Neural cell (in vitro differentiated cells): ENCODE measurements at regions not wholly inside any gene's neighbourhood (a gene's known extent, or its start where the extent isn't known, plus 50 kb on each side); places are given as distances from the start of the nearest gene placed in this dataset.
A peak's percentile ranks its signal among the peaks of the same experiment; 100 is the strongest.

ENCODE experiments used
- H2AFZ ChIP-seq: fragments of 200-600, 300-800 bp; sonication (generic), shearing (Covaris generic); 2 replicates; pipeline ENCODE4 v1.6.0; 2014; ENCODE audit warnings: low read depth, mild to moderate bottlenecking, antibody characterized with exemption, low read length, moderate library complexity
- H3F3A ChIP-seq: fragments of 200-600 bp; shearing (Covaris generic); 2 replicates; pipeline ENCODE4 v1.6.1; 2016; ENCODE audit warnings: mild to moderate bottlenecking, moderate library complexity, mixed read lengths, antibody characterized with exemption, low read length; ENCODE audit not compliant: insufficient read depth, poor library complexity, severe bottlenecking
- H3K27ac ChIP-seq: fragments of 200-600, 300-800 bp; sonication (generic), shearing (Covaris generic); 2 replicates; pipeline ENCODE4 v1.5.1; 2014; ENCODE audit warnings: mild to moderate bottlenecking, low read length, moderate library complexity
- H3K27me3 ChIP-seq: fragments of 300-800, 200-600 bp; sonication (generic), shearing (Covaris generic); 2 replicates; pipeline ENCODE4 v1.6.0; 2014; ENCODE audit warnings: mild to moderate bottlenecking, low read depth, low read length, moderate library complexity; ENCODE audit not compliant: insufficient read depth
- H3K36me3 ChIP-seq: fragments of 300-800, 200-600 bp; sonication (generic), shearing (Covaris generic); 2 replicates; pipeline ENCODE4 v1.5.1; 2014; ENCODE audit warnings: mild to moderate bottlenecking, antibody characterized with exemption, low read length, moderate library complexity; ENCODE audit not compliant: insufficient read depth
- H3K4me2 ChIP-seq: fragments of 300-800, 200-600 bp; sonication (generic), shearing (Covaris generic); 2 replicates; pipeline ENCODE4 v1.6.0; 2014; ENCODE audit warnings: mild to moderate bottlenecking, low read length
- H3K4me3 ChIP-seq: fragments of 300-800, 200-600 bp; sonication (generic), shearing (Covaris generic); 2 replicates; pipeline ENCODE4 v1.5.1; 2014; ENCODE audit warnings: mild to moderate bottlenecking, low read length, moderate library complexity
- H3K79me2 ChIP-seq: fragments of 200-600 bp; shearing (Covaris generic); replicated peaks from 2 replicates; pipeline ENCODE4 v1.6.0; 2014; ENCODE audit warnings: mild to moderate bottlenecking, low read length, moderate library complexity; ENCODE audit not compliant: insufficient read depth
- H3K9ac ChIP-seq: fragments of 300-800, 200-600 bp; sonication (generic), shearing (Covaris generic); 2 replicates; pipeline ENCODE4 v1.6.1; 2016; ENCODE audit warnings: mild to moderate bottlenecking, low read length, mixed read lengths
- H3K9me2 ChIP-seq: fragments of 200-600 bp; shearing (Covaris generic); 2 replicates; pipeline ENCODE4 v1.6.1; 2016; ENCODE audit warnings: mild to moderate bottlenecking, low read length, mixed read lengths; ENCODE audit not compliant: insufficient read depth
- H3K9me3 ChIP-seq: fragments of 200-600, 300-800 bp; sonication (generic), shearing (Covaris generic); 2 replicates; pipeline ENCODE4 v1.6.1; 2016; ENCODE audit warnings: mild to moderate bottlenecking, mixed run types, low read length, moderate library complexity, mixed read lengths
- H4K20me1 ChIP-seq: fragments of 200-600 bp; shearing (Covaris generic); 2 replicates; pipeline ENCODE4 v1.6.1; 2016; ENCODE audit warnings: mild to moderate bottlenecking, mixed run types; ENCODE audit not compliant: insufficient read depth
- EP300 ChIP-seq: fragments of 450-650 bp; conservative IDR thresholded peaks from 2 replicates; pipeline ENCODE4 v1.6.1; 2014; ENCODE audit warnings: antibody characterized with exemption, mild to moderate bottlenecking, moderate library complexity; ENCODE audit not compliant: poor library complexity, severe bottlenecking
- EZH2 ChIP-seq: fragments of 200-600, 300-800 bp; shearing (Covaris generic), sonication (generic); IDR thresholded peaks from 2 replicates; pipeline ENCODE4 v1.6.1; 2014; ENCODE audit warnings: antibody characterized with exemption, low read length, borderline replicate concordance, mild to moderate bottlenecking; ENCODE audit not compliant: insufficient read depth, poor library complexity, severe bottlenecking
- MXI1 ChIP-seq: fragments of 450-650 bp; conservative IDR thresholded peaks from 2 replicates; pipeline ENCODE4 v1.6.1; 2014; ENCODE audit warnings: antibody characterized with exemption, mild to moderate bottlenecking; ENCODE audit not compliant: poor library complexity, severe bottlenecking
- POLR2AphosphoS5 ChIP-seq: IDR thresholded peaks from 2 replicates; pipeline ENCODE4 v1.6.1; 2012
- RAD21 ChIP-seq: fragments of 450-650 bp; conservative IDR thresholded peaks from 2 replicates; pipeline ENCODE4 v1.6.1; 2014; ENCODE audit warnings: antibody characterized with exemption, mild to moderate bottlenecking, moderate library complexity
- SMC3 ChIP-seq: fragments of 450-650 bp; conservative IDR thresholded peaks from 2 replicates; pipeline ENCODE4 v1.6.1; 2014; ENCODE audit warnings: antibody characterized with exemption, mild to moderate bottlenecking, moderate library complexity; ENCODE audit not compliant: poor library complexity
- TAF1 ChIP-seq: IDR thresholded peaks from 2 replicates; pipeline ENCODE4 v1.6.1; 2012; ENCODE audit warnings: low read depth
- TF ChIP-seq, protein P1 (sequence below): fragments of 450-650 bp; IDR thresholded peaks from 2 replicates; pipeline ENCODE4 v1.5.1; 2014; ENCODE audit warnings: antibody characterized with exemption, mild to moderate bottlenecking, moderate library complexity; ENCODE audit not compliant: poor library complexity, severe bottlenecking
- TF ChIP-seq, protein P2 (sequence below): IDR thresholded peaks from 2 replicates; pipeline ENCODE4 v1.6.1; 2012; ENCODE audit warnings: borderline replicate concordance

DNA sequence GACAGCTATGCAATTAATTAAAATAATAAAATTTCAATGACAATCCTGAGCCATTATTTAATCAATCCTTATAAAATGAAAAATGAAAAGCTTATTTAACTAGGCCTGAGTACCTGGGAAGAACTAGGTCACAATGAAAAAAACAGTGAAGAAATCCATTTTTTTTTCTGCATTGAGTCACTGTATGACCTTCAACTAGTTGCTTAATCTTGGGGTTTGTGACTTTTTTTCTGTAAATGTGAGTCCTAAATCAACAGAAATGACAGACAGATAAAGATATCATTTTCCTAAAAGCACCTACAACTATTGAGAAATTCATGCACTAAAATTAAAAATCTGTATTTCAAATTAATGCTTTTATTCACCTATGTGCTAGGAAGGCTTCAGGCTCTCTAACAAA lies 96.8 kb downstream of the TMEM26 start:
- Histone ChIP-seq H3K9me3 (no peaks in the 10 kb centered on the region), H3K36me3 (no peaks in the 10 kb centered on the region), H3F3A (no peaks in the 10 kb centered on the region), H3K27ac (no peak overlapping the region), H3K79me2 (no peaks in the 10 kb centered on the region), H2AFZ (no peak overlapping the region), H3K27me3 (no peaks in the 10 kb centered on the region), H3K4me2 (peak overlapping the region; percentile 18), H3K9me2 (no peaks in the 10 kb centered on the region), H3K4me3 (no peak overlapping the region), H4K20me1 (no peaks in the 10 kb centered on the region), H3K9ac (no peak overlapping the region)
- TF ChIP-seq, protein P1, sequence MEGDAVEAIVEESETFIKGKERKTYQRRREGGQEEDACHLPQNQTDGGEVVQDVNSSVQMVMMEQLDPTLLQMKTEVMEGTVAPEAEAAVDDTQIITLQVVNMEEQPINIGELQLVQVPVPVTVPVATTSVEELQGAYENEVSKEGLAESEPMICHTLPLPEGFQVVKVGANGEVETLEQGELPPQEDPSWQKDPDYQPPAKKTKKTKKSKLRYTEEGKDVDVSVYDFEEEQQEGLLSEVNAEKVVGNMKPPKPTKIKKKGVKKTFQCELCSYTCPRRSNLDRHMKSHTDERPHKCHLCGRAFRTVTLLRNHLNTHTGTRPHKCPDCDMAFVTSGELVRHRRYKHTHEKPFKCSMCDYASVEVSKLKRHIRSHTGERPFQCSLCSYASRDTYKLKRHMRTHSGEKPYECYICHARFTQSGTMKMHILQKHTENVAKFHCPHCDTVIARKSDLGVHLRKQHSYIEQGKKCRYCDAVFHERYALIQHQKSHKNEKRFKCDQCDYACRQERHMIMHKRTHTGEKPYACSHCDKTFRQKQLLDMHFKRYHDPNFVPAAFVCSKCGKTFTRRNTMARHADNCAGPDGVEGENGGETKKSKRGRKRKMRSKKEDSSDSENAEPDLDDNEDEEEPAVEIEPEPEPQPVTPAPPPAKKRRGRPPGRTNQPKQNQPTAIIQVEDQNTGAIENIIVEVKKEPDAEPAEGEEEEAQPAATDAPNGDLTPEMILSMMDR: no peak
- TF ChIP-seq MXI1 (no peak), EP300 (no peak), RAD21 (no peak), SMC3 (no peak), EZH2 (no peak), POLR2AphosphoS5 (no peak), TAF1 (no peak)
- TF ChIP-seq, protein P2, sequence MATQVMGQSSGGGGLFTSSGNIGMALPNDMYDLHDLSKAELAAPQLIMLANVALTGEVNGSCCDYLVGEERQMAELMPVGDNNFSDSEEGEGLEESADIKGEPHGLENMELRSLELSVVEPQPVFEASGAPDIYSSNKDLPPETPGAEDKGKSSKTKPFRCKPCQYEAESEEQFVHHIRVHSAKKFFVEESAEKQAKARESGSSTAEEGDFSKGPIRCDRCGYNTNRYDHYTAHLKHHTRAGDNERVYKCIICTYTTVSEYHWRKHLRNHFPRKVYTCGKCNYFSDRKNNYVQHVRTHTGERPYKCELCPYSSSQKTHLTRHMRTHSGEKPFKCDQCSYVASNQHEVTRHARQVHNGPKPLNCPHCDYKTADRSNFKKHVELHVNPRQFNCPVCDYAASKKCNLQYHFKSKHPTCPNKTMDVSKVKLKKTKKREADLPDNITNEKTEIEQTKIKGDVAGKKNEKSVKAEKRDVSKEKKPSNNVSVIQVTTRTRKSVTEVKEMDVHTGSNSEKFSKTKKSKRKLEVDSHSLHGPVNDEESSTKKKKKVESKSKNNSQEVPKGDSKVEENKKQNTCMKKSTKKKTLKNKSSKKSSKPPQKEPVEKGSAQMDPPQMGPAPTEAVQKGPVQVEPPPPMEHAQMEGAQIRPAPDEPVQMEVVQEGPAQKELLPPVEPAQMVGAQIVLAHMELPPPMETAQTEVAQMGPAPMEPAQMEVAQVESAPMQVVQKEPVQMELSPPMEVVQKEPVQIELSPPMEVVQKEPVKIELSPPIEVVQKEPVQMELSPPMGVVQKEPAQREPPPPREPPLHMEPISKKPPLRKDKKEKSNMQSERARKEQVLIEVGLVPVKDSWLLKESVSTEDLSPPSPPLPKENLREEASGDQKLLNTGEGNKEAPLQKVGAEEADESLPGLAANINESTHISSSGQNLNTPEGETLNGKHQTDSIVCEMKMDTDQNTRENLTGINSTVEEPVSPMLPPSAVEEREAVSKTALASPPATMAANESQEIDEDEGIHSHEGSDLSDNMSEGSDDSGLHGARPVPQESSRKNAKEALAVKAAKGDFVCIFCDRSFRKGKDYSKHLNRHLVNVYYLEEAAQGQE: no peak

DNA sequence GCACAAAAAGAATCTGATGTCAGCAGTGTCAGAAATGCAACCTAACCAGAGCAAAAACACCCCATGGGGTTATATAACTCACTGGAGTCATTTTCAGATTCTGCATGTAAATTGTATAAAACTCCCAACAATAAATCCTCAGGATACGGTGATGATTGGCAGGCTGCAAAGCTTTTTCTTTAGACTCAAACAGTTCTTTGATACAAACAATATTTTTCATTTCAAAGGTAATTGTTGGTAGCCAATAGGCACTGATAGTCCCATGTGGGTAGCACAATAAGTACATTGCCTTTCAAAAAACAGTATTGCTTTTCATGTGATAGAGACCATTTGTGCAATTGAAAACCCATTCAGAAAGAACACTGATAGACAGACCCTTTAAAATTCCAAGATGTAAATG lies 98.0 kb downstream of the TMEM26 start:
- Histone ChIP-seq H3K27ac (peak overlapping the region; percentile 47), H3K36me3 (no peaks in the 10 kb centered on the region), H3K4me3 (peak overlapping the region; percentile 43), H3K9me3 (no peaks in the 10 kb centered on the region), H3K9ac (no peak overlapping the region), H4K20me1 (no peaks in the 10 kb centered on the region), H3K79me2 (no peaks in the 10 kb centered on the region), H2AFZ (no peak overlapping the region), H3K9me2 (no peaks in the 10 kb centered on the region), H3K27me3 (no peaks in the 10 kb centered on the region), H3K4me2 (peak overlapping the region; percentile 66), H3F3A (no peaks in the 10 kb centered on the region)
- TF ChIP-seq EP300 (peak; percentile 91), MXI1 (no peak), POLR2AphosphoS5 (peak; percentile 92)
- TF ChIP-seq, protein P2: peak; percentile 83
